Mesodermal cell (in vitro differentiated cells): ENCODE measurements at regions not wholly inside any gene's neighbourhood (a gene's known extent, or its start where the extent isn't known, plus 50 kb on each side); places are given as distances from the start of the nearest gene placed in this dataset.
"Not testable (repeated sequence)": the region's sequence is repeated elsewhere in the genome, so short reads cannot be mapped to it uniquely, and the experiment has no call there.

Source experiments
- H3K27ac ChIP-seq: 2 replicates; pipeline ENCODE4 v1.7.0; 2013; ENCODE audit warnings: mild to moderate bottlenecking, low read depth, low read length, moderate library complexity; ENCODE audit not compliant: severe bottlenecking
- H3K36me3 ChIP-seq: 2 replicates; pipeline ENCODE4 v1.7.1; 2013; ENCODE audit warnings: mild to moderate bottlenecking, low read length, moderate library complexity; ENCODE audit not compliant: control insufficient read depth, insufficient read depth
- H3K4me1 ChIP-seq: one replicate; pipeline ENCODE4 v1.7.1; 2013; ENCODE audit warnings: mild to moderate bottlenecking, low read length; ENCODE audit not compliant: insufficient read depth, control insufficient read depth, poor library complexity, severe bottlenecking
- H3K4me3 ChIP-seq: 2 replicates; pipeline ENCODE4 v1.7.0; 2013; ENCODE audit warnings: low read length, control low read depth, mild to moderate bottlenecking; ENCODE audit not compliant: insufficient read depth, poor library complexity, severe bottlenecking; ENCODE audit errors: extremely low read depth
- H3K9me3 ChIP-seq: 2 replicates; pipeline ENCODE4 v1.7.1; 2013; ENCODE audit warnings: mild to moderate bottlenecking, low read length, moderate library complexity; ENCODE audit not compliant: control insufficient read depth
- WGBS, 2 experiments: methylation state at CpG; one replicate each; pipeline ENCODE4 v1.1.5; 2013; ENCODE audit warnings: missing lambda C conversion rate in 2 of 2; ENCODE audit not compliant: insufficient coverage in 2 of 2; 5-methylcytosine and 5-hydroxymethylcytosine counted together

GRCh38 chr11:97667057-97667456, 1277.2 kb downstream of the JRKL start:
- Histone ChIP-seq H3K27ac (no peak overlapping the region), H3K4me1 (no peaks in the 10 kb centered on the region), H3K9me3 (no peaks in the 10 kb centered on the region), H3K36me3 (no peaks in the 10 kb centered on the region), H3K4me3 (no peak overlapping the region)
- WGBS, 2 experiments, result 96 to 97% methylated on average over 16 to 18 of the region's 20 CpGs

- Histone ChIP-seq H3K27ac (no peak overlapping the region), H3K4me3 (no peak overlapping the region), H3K36me3 (no peaks in the 10 kb centered on the region), H3K9me3 (no peaks in the 10 kb centered on the region), H3K4me1 (no peaks in the 10 kb centered on the region)
- 58 to 70% methylated on average over 2 of the region's 2 CpGs for WGBS, 2 experiments
These were observed 1293.9 kb downstream of the JRKL start for GRCh38 chr11:97683733-97684132.

- Histone ChIP-seq H3K4me3 (no peak overlapping the region), H3K36me3 (no peaks in the 10 kb centered on the region), H3K9me3 (no peaks in the 10 kb centered on the region), H3K4me1 (no peaks in the 10 kb centered on the region), H3K27ac (no peak overlapping the region)
- WGBS, 2 experiments, result 88 to 100% methylated on average over 1 to 2 of the region's 5 CpGs
These were observed 1295.0 kb downstream of the JRKL start for GRCh38 chr11:97684486-97685439.

GRCh38 chr11:97685695-97686094, 1295.9 kb downstream of the JRKL start:
- Histone ChIP-seq H3K4me1 (no peaks in the 10 kb centered on the region), H3K27ac (no peak overlapping the region), H3K9me3 (no peaks in the 10 kb centered on the region), H3K36me3 (no peaks in the 10 kb centered on the region), H3K4me3 (no peak overlapping the region)
- 100% methylated on average over 1 of the region's 2 CpGs; no CpG with 5 or more reads in 1 of the 2 experiments for WGBS, 2 experiments

- 69 to 83% methylated on average over 1 to 2 of the region's 4 CpGs for WGBS, 2 experiments
- Histone ChIP-seq H3K9me3 (no peaks in the 10 kb centered on the region), H3K27ac (peak overlapping the region; percentile 32), H3K36me3 (no peaks in the 10 kb centered on the region), H3K4me3 (no peak overlapping the region), H3K4me1 (no peaks in the 10 kb centered on the region)
These were observed 1297.3 kb downstream of the JRKL start for GRCh38 chr11:97687111-97687510.

- Histone ChIP-seq H3K4me3 (no peak overlapping the region), H3K4me1 (no peaks in the 10 kb centered on the region), H3K27ac (no peak overlapping the region), H3K9me3 (no peaks in the 10 kb centered on the region), H3K36me3 (no peaks in the 10 kb centered on the region)
- WGBS, 2 experiments, result no CpG with 5 or more reads among the region's 1 CpG
These were observed 1301.2 kb downstream of the JRKL start for GRCh38 chr11:97691061-97691460.

GRCh38 chr11:97702951-97703350, 1313.1 kb downstream of the JRKL start:
- H3K27ac ChIP-seq, result no peak overlapping the region
- no CpG with 5 or more reads among the region's 1 CpG for WGBS, 2 experiments
- no peaks in the 10 kb centered on the region for H3K4me1 ChIP-seq
- no peaks in the 10 kb centered on the region for H3K9me3 ChIP-seq
- H3K36me3 ChIP-seq, result no peaks in the 10 kb centered on the region
- no peak overlapping the region for H3K4me3 ChIP-seq

- 100% methylated on average over 2 of the region's 3 CpGs; no CpG with 5 or more reads in 1 of the 2 experiments for WGBS, 2 experiments
- H3K9me3 ChIP-seq, result no peaks in the 10 kb centered on the region
These were observed 1314.0 kb downstream of the JRKL start for GRCh38 chr11:97703851-97704250.

GRCh38 chr11:97705441-97705840, 1315.3 kb upstream of the CNTN5 start:
- no CpG with 5 or more reads among the region's 1 CpG for WGBS, 2 experiments
- H3K9me3 ChIP-seq, H3K36me3 ChIP-seq, H3K27ac ChIP-seq, H3K4me3 ChIP-seq, H3K4me1 ChIP-seq: not testable (repeated sequence)

More at GRCh38 chr11:97703851-97704250, 1314.0 kb downstream of the JRKL start:
- Histone ChIP-seq H3K27ac (no peak overlapping the region), H3K4me1 (no peaks in the 10 kb centered on the region), H3K4me3 (no peak overlapping the region), H3K36me3 (no peaks in the 10 kb centered on the region)

- WGBS, 2 experiments, result 80 to 95% methylated on average over 1 to 21 of the region's 26 CpGs
- H3K36me3 ChIP-seq, result no peaks in the 10 kb centered on the region
- H3K9me3 ChIP-seq, result no peaks in the 10 kb centered on the region
- H3K27ac ChIP-seq, result no peak overlapping the region
- H3K4me1 ChIP-seq, result peaks cover 19% of the 10 kb centered on the region
- no peak overlapping the region for H3K4me3 ChIP-seq
These were observed 1302.8 kb upstream of the CNTN5 start for GRCh38 chr11:97717922-97718321.

GRCh38 chr11:97722065-97722464, 1298.7 kb upstream of the CNTN5 start:
- Histone ChIP-seq H3K9me3 (no peaks in the 10 kb centered on the region), H3K27ac (peak overlapping the region; percentile 7), H3K4me1 (peaks cover 19% of the 10 kb centered on the region), H3K36me3 (no peaks in the 10 kb centered on the region), H3K4me3 (no peak overlapping the region)
- 100% methylated on average over 1 of the region's 1 CpG; no CpG with 5 or more reads in 1 of the 2 experiments for WGBS, 2 experiments
